Activated CD4-positive, alpha-beta T cell treated with anti-CD3 and anti-CD28 coated beads, Interleukin-2, amount 10 ng/mL, durations not matched to agents 24 days and 14 days (primary cell): ENCODE measurements at regions not wholly inside any gene's neighbourhood (a gene's known extent, or its start where the extent isn't known, plus 50 kb on each side); places are given as distances from the start of the nearest gene placed in this dataset.

ENCODE experiments used
- DNase-seq: peaks from one replicate; pipeline ENCODE4 v3.0.0; 2022
- H3K27ac Mint-ChIP-seq: one replicate; pipeline ENCODE4 v1.8.0; 2022; ENCODE audit warnings: mild to moderate bottlenecking, mixed read lengths
- H3K27me3 Mint-ChIP-seq: one replicate; pipeline ENCODE4 v1.8.0; 2022; ENCODE audit warnings: mixed read lengths
- H3K36me3 Mint-ChIP-seq: one replicate; pipeline ENCODE4 v1.8.0; 2022; ENCODE audit warnings: low read depth, mild to moderate bottlenecking, mixed read lengths
- H3K4me1 Mint-ChIP-seq: one replicate; pipeline ENCODE4 v1.8.0; 2021; ENCODE audit warnings: mixed read lengths
- H3K4me3 Mint-ChIP-seq: one replicate; pipeline ENCODE4 v1.8.0; 2022; ENCODE audit warnings: mild to moderate bottlenecking, moderate library complexity, mixed read lengths
- H3K9me3 Mint-ChIP-seq: one replicate; pipeline ENCODE4 v1.8.0; 2021; ENCODE audit warnings: mixed read lengths
- intact Hi-C: fragments of 100-400 bp; cut with micrococcal nuclease; formaldehyde crosslinking; loops from one replicate; pipeline ENCODE4 v1.15.1; 2023

DNA sequence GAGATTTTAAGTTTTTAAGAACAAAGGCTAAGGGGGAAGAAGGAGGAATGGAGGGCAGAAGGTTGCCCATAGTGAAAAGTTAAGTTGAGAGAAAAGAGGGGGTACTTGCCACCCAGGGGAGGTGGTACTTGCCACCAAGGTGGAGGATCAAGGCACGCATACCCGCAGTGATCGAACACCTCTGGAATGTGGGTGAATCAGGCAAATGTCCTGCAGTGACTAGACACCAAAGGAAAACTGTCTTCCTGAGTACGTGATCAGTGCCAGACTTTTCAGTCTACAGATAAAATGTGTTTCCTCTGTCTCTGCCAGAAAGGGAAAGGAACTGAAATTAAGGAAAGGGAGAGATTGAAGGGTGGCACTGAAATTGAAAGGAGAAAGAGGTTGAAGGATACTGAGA, 2285.3 kb downstream of the TP53TG3F start:
- H3K27ac Mint-ChIP-seq, result no peak overlapping the region
- intact Hi-C loops, result no loop called here
- H3K27me3 Mint-ChIP-seq, result no peaks in the 10 kb centered on the region
- no peak for DNase-seq
- no peak overlapping the region for H3K4me3 Mint-ChIP-seq
- H3K9me3 Mint-ChIP-seq, result peaks cover 40% of the 10 kb centered on the region
- no peaks in the 10 kb centered on the region for H3K36me3 Mint-ChIP-seq
- H3K4me1 Mint-ChIP-seq, result no peaks in the 10 kb centered on the region

- no peak overlapping the region for H3K27ac Mint-ChIP-seq
- intact Hi-C loops, result no loop called here
- no peaks in the 10 kb centered on the region for H3K27me3 Mint-ChIP-seq
- DNase-seq, result no peak
- H3K4me1 Mint-ChIP-seq, result no peaks in the 10 kb centered on the region
- peaks cover 36% of the 10 kb centered on the region for H3K9me3 Mint-ChIP-seq
- H3K4me3 Mint-ChIP-seq, result no peak overlapping the region
- H3K36me3 Mint-ChIP-seq, result no peaks in the 10 kb centered on the region
These were observed 2285.8 kb downstream of the TP53TG3F start for GRCh38 chr16:35745191-35745590.

- H3K4me3 Mint-ChIP-seq, result no peak overlapping the region
- H3K4me1 Mint-ChIP-seq, result no peaks in the 10 kb centered on the region
- no peak overlapping the region for H3K27ac Mint-ChIP-seq
- H3K27me3 Mint-ChIP-seq, result no peaks in the 10 kb centered on the region
- no peaks in the 10 kb centered on the region for H3K36me3 Mint-ChIP-seq
- no peak for DNase-seq
- H3K9me3 Mint-ChIP-seq, result peaks cover 32% of the 10 kb centered on the region
- intact Hi-C loops, result no loop called here
These were observed 2286.4 kb downstream of the TP53TG3F start for GRCh38 chr16:35745821-35746248.

DNA sequence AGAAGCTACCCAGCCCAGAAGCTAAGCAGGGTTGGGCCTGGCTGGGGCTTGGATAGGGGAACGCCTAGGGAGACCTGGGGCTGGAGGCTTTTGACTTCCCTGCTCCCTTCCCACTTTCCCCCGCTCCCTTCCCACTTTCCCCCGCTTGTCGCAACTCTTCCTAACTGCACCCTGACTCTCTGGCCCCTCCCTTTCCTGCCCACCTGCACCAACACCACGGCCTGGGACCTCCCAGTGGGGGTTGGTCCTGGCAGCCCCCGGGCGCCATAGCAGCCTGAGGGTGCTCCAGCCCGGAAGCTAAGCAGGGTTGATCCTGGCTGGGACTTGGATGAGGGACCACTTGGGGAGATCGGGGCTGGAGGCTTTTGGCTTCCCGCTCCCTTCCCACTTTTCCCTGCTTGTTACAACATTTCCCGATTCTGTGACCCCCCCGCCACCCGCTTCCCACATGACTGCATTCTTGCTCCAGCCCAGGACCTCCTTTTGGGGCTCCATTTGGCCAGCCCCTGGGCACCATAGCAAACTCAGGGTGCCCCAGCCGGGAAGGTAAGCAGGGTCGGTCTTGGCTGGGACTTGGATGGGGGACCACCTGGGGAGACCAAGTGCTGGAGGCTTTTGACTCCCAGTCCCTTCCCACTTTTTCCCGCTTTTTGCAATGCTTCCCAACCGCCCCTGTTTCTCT, 2287.0 kb downstream of the TP53TG3F start:
- intact Hi-C loops, result no loop called here
- Mint-ChIP-seq H3K9me3 (peaks cover 27% of the 10 kb centered on the region), H3K27ac (no peak overlapping the region)

DNA sequence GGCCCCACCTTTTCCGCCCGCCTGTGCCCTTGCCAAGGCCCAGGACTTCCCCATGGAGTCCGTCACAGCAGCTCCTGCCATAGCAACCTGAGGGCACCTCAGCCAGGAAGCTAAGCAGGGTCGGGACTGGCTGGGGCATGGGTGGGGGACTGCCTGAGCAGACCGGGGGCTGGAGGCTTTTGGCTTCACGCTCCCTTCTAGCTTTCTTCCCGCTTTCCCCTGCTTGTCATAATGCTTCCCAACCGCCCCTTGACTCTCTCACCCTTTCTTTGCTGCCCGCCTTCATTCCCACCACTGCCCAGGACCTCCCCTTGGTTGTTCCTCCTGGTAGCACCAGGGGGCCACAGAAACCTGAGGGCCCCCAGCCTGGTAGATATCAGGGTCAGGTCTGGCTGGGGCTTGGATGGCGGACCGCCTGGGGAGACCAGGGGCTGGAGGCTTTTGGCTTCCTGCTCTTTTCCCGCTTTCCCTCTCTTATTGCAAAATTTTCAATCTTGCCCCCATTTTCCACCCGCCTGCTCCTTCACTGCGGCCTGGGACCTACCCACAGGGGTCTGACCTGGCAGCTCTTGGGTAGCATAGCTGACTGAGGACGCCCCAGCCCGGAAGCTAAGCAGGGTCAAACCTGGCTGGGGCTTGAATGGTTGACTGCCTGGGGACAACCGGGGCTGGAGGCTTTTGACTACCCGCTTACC, 2287.7 kb downstream of the TP53TG3F start:
- H3K4me1 Mint-ChIP-seq, result no peaks in the 10 kb centered on the region
- no peaks in the 10 kb centered on the region for H3K36me3 Mint-ChIP-seq
- H3K27ac Mint-ChIP-seq, result no peak overlapping the region
- intact Hi-C loops, result no loop called here
- no peak for DNase-seq
- no peak overlapping the region for H3K4me3 Mint-ChIP-seq
- no peaks in the 10 kb centered on the region for H3K27me3 Mint-ChIP-seq
- peaks cover 20% of the 10 kb centered on the region for H3K9me3 Mint-ChIP-seq

More for the DNA sequence above, 2287.0 kb downstream of the TP53TG3F start:
- Mint-ChIP-seq H3K4me3 (no peak overlapping the region), H3K27me3 (no peaks in the 10 kb centered on the region), H3K4me1 (no peaks in the 10 kb centered on the region), H3K36me3 (no peaks in the 10 kb centered on the region)
- DNase-seq, result no peak

DNA sequence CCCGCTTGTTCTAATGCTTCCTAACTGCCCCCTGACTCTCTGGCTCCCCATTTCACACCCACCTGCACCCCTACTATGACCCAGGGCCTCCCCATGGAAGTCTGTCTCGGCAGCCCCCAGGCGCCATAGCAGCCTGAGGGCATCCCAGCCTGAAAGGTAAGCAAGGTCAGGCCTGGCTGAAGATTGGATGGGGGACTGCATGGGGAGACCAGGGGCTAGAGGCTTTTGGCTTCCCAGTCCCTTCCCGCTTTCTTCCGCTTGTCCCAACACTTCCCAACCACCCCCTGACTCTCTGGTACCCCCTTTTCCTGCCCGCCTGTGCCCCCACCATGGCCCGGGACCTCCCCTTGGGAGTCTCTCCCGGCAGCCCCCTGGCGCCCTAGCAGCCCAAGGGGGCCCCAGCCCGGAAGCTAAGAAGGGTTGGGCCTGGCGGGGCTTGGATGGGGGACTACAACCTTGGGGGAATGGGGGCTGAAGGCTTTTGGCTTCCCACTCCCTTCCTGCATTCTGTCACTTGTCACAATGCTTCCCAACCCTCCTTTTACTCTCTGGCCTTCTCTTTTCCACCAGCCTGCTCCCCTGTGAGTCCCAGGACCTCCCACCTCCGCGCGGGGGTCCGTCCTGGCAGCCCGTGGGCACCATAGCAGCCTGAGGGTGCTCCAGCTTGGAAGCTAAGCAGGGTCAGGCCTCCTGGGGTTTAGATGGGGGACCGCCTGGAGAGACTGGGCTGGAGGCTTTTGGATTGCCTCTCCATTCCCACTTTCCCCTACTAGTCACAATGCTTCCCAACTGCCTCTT, 2288.4 kb downstream of the TP53TG3F start:
- H3K4me1 Mint-ChIP-seq, result no peaks in the 10 kb centered on the region
- H3K27me3 Mint-ChIP-seq, result no peaks in the 10 kb centered on the region
- DNase-seq, result no peak
- H3K9me3 Mint-ChIP-seq, result peaks cover 14% of the 10 kb centered on the region
- no peak overlapping the region for H3K27ac Mint-ChIP-seq
- no peak overlapping the region for H3K4me3 Mint-ChIP-seq
- intact Hi-C loops, result no loop called here
- H3K36me3 Mint-ChIP-seq, result no peaks in the 10 kb centered on the region

- peaks cover 17% of the 10 kb centered on the region for H3K9me3 Mint-ChIP-seq
- intact Hi-C loops, result no loop called here
These were observed 2289.3 kb downstream of the TP53TG3F start for GRCh38 chr16:35748621-35749252.

DNA sequence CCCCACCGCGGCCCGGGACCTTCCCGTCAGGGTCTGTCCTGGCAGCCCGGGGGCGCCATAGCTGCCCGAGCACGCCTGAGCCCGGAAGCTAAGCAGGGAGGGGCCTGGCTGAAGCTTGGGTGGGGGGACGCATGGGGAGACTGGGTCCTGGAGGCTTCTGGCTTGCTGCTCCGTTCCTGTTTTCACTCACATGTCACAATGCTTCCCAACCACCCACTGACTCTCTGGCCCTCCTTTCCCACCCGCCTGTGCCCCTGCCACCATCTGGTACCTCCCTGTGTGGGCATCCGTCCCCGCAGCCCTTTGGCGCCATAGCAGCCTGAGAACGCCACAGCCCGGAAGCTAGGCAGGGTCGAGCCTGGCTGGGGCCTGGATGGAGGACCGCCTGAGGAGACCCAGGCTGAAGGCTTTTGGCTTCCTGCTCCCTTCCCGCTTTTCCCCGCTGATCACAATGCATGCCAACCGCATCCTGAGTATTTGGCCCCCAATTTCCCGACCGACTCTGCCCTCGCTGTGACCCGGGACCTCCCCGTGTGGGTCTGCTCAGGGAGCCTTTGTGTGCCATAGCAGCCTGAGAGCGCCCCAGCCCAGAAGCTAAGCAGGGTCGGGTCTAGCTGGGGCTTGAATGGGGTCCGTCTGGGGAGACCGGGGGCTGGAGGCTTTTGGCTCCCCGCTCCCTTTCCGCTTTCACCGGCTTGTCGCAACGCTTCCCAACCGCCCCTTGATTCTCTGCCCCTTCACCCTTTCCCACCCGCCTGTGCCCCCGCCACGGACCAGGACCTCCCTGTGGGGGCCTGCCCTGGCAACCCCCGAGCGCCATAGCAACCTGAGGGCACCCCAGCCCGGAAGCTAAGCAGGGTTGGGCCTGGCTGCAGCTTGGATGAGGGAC, 2290.1 kb downstream of the TP53TG3F start:
- H3K4me1 Mint-ChIP-seq, result no peaks in the 10 kb centered on the region
- H3K27me3 Mint-ChIP-seq, result no peaks in the 10 kb centered on the region
- no peak overlapping the region for H3K27ac Mint-ChIP-seq
- no peak for DNase-seq
- H3K36me3 Mint-ChIP-seq, result no peaks in the 10 kb centered on the region
- intact Hi-C loops, result no loop called here
- no peak overlapping the region for H3K4me3 Mint-ChIP-seq
- H3K9me3 Mint-ChIP-seq, result peaks cover 9% of the 10 kb centered on the region

More at GRCh38 chr16:35748621-35749252, 2289.3 kb downstream of the TP53TG3F start:
- Mint-ChIP-seq H3K4me3 (no peak overlapping the region), H3K4me1 (no peaks in the 10 kb centered on the region), H3K27ac (no peak overlapping the region), H3K27me3 (no peaks in the 10 kb centered on the region), H3K36me3 (no peaks in the 10 kb centered on the region)
- DNase-seq, result no peak

GRCh38 chr16:35750157-35750689, 2290.8 kb downstream of the TP53TG3F start:
- H3K27me3 Mint-ChIP-seq, result no peaks in the 10 kb centered on the region

DNA sequence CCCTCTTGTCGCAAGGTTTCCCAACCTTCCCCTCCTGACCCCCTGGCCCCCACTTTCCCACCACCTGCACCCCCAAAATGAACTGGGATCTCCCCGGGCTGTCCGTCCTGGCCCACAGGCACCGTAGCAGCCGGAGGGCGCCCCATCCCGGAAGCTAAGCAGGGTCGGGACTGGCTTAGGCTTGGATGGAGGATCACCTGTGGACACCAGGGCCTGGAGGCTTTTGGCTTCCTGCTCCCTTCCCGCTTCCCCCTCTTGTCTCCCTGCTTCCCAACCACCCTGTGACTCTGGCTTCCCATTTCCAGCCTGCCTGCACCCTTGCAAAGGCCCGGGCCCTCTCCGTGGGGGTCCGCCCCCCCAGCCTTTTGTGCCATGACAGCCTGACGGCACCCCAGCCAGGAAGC, 2291.3 kb downstream of the TP53TG3F start:
- Mint-ChIP-seq H3K27me3 (no peaks in the 10 kb centered on the region), H3K4me3 (no peak overlapping the region), H3K27ac (no peak overlapping the region), H3K9me3 (peaks cover 4% of the 10 kb centered on the region), H3K36me3 (no peaks in the 10 kb centered on the region), H3K4me1 (no peaks in the 10 kb centered on the region)
- DNase-seq, result no peak
- intact Hi-C loops, result no loop called here

More at GRCh38 chr16:35750157-35750689, 2290.8 kb downstream of the TP53TG3F start:
- no peaks in the 10 kb centered on the region for H3K36me3 Mint-ChIP-seq
- H3K27ac Mint-ChIP-seq, result no peak overlapping the region
- DNase-seq, result no peak
- intact Hi-C loops, result no loop called here
- peaks cover 4% of the 10 kb centered on the region for H3K9me3 Mint-ChIP-seq
- no peak overlapping the region for H3K4me3 Mint-ChIP-seq
- no peaks in the 10 kb centered on the region for H3K4me1 Mint-ChIP-seq

DNA sequence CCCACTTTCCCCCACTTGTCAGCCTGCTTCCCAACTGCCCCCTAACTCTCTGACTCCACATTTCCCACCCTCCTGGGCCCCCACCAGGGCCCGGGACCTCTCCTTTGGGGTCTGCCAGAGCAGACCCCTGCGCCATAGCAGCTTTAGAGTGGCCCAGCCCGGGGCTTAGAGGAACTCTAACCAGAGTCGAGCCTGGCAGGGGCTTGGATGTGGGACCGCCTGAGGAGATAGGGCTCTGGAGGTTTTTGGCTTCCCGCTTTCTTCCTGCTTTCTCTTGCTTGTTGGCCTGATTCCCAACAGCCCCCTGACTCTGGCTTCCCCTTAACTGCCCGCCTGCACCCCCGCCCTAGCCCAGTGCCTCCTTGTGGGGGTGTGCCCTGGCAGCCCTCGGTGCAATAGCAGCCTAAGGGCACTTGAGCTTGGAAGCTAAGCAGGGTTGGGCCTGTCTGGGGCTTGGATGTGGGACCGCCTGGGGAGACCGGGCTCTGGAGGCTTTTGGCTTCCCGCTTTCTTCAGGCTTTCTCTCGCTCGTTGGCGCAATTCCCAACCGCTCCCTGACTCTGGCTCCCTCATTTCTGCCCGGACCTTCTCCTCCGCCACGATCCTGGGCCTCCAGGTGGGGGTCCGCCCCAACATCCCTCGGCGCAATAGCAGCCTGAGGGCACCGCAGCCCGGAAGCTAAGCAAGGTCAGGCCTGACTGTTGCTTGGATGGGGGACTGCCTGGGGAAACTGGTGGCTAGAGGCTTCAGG, 2292.0 kb downstream of the TP53TG3F start:
- no peaks in the 10 kb centered on the region for H3K4me1 Mint-ChIP-seq
- H3K9me3 Mint-ChIP-seq, result peaks cover 4% of the 10 kb centered on the region
- intact Hi-C loops, result no loop called here
- H3K27me3 Mint-ChIP-seq, result no peaks in the 10 kb centered on the region
- H3K4me3 Mint-ChIP-seq, result no peak overlapping the region
- no peaks in the 10 kb centered on the region for H3K36me3 Mint-ChIP-seq
- no peak for DNase-seq
- H3K27ac Mint-ChIP-seq, result no peak overlapping the region

DNA sequence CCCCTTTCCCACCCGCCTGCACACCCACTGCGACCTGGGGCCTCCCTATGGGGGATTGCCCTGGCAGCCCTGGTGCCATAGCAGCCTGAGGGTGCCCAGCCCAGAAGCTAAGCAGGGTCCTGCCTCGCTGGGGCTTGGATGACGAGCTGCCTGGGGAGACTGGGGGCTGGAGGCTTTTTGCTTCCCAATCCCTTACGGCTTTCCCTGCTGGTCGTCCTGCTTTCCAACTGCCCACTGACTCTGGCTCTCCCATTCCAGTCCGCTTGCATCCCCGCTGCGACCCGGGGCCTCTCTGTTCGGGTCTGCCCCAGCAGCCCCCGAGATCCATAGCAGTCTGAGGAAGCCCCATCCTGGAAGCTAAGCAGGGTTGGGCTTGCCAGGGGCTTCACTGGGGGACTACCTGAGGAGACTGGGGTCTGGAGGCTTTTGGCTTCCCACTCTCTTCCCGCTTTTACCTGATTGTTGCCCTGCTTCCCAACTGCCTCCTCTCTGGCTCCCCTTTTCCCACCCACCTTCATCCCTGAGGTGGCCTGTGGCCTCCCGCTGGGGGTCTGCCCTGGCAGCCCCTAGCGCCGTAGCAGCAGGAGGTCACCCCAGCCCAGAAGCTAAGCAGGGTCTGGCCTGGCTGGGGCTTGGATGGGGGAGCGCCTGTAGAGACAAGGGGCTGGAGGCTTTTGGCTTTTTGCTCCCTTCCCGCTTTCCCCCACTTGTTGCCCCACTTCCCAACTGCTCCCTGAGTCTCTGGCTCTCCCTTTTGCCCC, 2292.8 kb downstream of the TP53TG3F start:
- Mint-ChIP-seq H3K9me3 (peaks cover 4% of the 10 kb centered on the region), H3K4me1 (no peaks in the 10 kb centered on the region), H3K27me3 (no peaks in the 10 kb centered on the region), H3K4me3 (no peak overlapping the region), H3K36me3 (no peaks in the 10 kb centered on the region), H3K27ac (no peak overlapping the region)
- intact Hi-C loops, result no loop called here
- no peak for DNase-seq
